Right ventricle myocardium inferior (tissue), 1 donor: ENCODE measurements at regions not wholly inside any gene's neighbourhood (a gene's known extent, or its start where the extent isn't known, plus 50 kb on each side); places are given as distances from the start of the nearest gene placed in this dataset.

Source experiments
- ATAC-seq: fragments of 200-7000 bp; cut with Tn5 transposase; one replicate; pipeline ENCODE4 v1.9.1; 2020; ENCODE audit warnings: mild to moderate bottlenecking, moderate library complexity
- DNase-seq: peaks from one replicate; pipeline ENCODE4 v3.0.0; 2021; ENCODE audit errors: missing footprints
- intact Hi-C: fragments of 100-400 bp; cut with DNase I; formaldehyde crosslinking; loops from one replicate; pipeline ENCODE4 v1.11.0; 2022
- donor health status: DM: no; HTN: yes; CAD: no; lungs with severe emphysema.

GRCh38 chr1:34532113-34532512 lies 222.7 kb upstream of the GJB5 start:
- DNase-seq (no peak), ATAC-seq (no peak)
- intact Hi-C loops = no loop called here

- ATAC-seq (no peak), DNase-seq (no peak)
- intact Hi-C loops = no loop called here
These were observed 216.4 kb upstream of the GJB5 start for GRCh38 chr1:34538481-34538880.

- DNase-seq (no peak), ATAC-seq (no peak)
- intact Hi-C loops = no loop called here
These were observed 207.7 kb upstream of the GJB5 start for GRCh38 chr1:34547046-34547674.

DNA sequence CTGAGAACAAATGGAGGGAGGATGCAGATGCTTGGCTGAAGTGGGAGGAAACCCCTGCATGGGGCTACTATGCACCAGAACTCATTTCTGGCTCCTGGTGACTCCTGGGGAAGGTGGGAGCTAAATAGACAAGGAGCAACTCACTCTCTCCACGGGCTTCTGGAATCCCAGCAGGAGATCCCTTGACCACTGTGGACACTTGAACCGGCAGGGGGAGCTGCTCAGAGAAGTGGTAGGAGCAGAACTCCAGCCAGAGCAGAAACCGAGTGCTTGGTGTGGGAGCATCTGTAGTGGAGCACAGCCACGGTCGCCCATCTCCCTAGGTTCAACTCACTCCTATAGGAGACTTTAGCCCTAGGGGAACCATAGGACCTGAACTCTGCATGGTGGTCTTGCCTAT lies 205.6 kb upstream of the GJB5 start:
- DNase-seq (no peak), ATAC-seq (no peak)
- intact Hi-C loops = no loop called here

- intact Hi-C loops = no loop called here
- ATAC-seq (no peak), DNase-seq (no peak)
These were observed 176.5 kb upstream of the GJB5 start for GRCh38 chr1:34578306-34578705.

DNA sequence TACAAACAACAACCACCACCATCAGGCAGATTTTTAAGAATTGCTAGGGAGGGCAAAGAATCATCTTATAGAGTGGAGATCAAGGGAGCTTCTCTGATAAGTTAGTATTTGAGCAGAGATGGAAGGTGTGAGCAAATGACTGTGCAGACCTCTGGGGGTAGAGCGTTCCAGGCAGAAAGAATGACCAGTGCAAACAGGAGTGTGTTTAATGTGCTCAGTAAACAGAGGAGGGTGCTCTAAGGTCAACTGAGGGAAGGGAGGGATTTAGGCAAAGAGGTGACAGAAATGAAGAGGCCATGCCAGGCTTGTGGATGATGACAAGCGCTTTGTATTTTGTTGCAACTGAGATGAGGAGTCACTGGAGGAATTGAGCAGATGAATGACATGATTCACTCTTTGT lies 172.5 kb upstream of the GJB5 start:
- DNase-seq (no peak), ATAC-seq (no peak)
- intact Hi-C loops = no loop called here

DNA sequence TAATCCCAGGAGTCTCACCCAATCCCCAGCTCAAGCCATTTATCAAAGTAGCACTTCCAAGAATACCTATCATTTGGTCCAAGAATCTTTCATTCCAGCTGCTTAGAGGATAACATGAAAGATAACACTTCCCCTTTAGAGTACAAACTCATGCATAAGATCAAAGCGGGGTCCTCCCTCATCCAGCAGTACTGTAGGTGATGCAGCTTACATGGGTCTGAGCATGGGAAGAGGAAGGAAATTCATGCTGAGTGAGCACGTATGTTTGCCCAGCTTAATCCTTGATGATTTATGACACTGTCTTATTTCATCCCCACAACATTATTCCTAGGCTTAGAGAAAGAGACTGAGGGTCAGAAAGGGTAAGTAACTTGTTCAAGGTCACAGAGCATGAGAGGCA lies 167.1 kb upstream of the GJB5 start:
- ATAC-seq (no peak), DNase-seq (no peak)

GRCh38 chr1:34590211-34590623 lies 164.6 kb upstream of the GJB5 start:
- no peak for ATAC-seq
- intact Hi-C loops = no loop called here
- DNase-seq = no peak

More for the DNA sequence above, 167.1 kb upstream of the GJB5 start:
- intact Hi-C loops = no loop called here

DNA sequence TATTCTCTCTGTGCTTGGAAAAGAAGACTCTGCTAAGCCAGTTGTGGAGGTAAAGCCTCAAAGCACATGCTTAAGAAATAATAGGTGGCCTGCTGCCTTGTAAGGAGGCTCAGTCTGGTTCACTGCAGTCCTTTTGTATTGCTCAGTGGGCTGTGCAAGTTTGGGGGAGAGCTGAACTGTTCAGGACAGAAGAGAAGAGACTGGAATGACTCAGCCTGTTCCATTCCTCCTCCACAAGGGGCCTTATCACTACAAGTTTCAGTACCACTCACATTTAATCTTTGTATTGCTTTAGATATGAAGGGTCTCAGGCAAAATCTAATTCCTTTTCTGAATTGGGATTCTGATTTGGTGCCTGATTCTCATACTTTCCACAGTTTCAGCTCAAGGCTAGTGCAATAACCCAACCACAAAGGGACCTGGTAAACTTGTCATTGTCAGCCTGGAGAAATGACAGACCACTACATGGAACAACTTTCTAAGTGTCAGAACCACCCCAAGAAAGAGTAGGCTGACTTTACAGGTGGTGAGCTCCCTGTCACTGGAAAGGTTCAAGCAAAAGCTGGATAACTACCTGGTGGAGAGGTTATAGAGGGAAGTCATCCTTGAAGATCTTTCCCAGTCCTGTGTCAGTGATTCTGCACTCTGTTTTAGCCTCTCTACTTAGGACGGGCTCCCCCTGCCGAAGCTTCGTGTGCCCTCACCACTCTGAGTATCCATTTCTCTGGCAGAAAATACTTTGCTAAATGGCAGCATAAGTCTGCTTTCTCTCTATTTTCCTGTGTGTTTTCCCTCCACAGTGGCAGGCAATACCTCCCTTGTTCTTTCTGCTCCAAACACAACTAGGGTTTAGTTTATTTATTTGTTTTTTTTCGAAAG lies 162.9 kb upstream of the GJB5 start:
- intact Hi-C loops = no loop called here
- DNase-seq (no peak), ATAC-seq (no peak)

GRCh38 chr1:34597877-34598514 lies 156.9 kb upstream of the GJB5 start:
- DNase-seq (no peak), ATAC-seq (peak; percentile 44)
- intact Hi-C loops = loop anchor here (5.0 kb wide), 2 partner anchors 486 to 966 kb away; no protein-coding TSS in a partner anchor

GRCh38 chr1:34602907-34603306 lies 151.9 kb upstream of the GJB5 start:
- DNase-seq = no peak
- ATAC-seq = no peak
- intact Hi-C loops = no loop called here

DNA sequence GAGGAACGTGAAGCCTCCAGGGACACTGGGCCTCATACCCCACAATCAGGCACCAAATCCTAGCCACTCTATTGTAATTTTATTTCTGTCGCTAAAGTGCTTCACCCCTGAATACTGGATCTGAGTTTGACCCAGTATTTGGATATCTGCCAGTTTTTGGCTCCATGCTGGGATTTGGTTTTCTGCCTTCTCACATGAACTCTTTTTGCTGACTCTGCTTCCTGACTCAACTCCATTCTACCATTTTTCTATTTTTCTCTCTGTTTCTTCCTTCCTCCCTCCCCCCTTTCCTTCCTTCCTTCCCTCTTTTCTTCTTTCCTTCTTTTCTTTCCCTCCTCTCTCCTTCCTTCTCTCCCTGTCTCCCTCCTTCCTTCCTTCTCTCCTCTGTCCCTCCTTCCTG lies 151.3 kb upstream of the GJB5 start:
- intact Hi-C loops = no loop called here
- ATAC-seq (no peak), DNase-seq (no peak)

GRCh38 chr1:34606504-34606903 lies 148.3 kb upstream of the GJB5 start:
- no peak for ATAC-seq
- no peak for DNase-seq
- intact Hi-C loops = no loop called here

GRCh38 chr1:34610063-34610462 lies 144.8 kb upstream of the GJB5 start:
- ATAC-seq (no peak), DNase-seq (no peak)
- intact Hi-C loops = no loop called here

DNA sequence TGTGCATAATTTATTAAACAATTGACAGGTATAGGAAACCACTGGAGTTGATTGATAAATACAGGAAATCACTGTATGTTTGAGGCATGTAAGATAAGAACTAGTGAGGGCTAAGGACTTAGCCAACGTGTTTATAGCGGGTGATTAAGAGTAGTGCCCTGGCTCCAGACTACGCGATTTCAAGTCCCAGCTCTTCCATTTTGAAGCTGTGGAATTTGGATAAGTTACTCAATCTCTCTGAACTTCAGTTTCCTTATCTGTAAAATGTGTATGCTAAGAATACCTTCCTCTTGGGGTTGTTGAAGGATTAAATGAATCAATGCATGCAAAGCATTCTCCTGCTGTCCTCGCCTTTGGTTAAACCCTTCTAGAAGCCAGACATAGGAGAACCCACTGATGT lies 143.3 kb upstream of the GJB5 start:
- DNase-seq = no peak
- intact Hi-C loops = no loop called here
- no peak for ATAC-seq

GRCh38 chr1:34612091-34612827 lies 142.6 kb upstream of the GJB5 start:
- ATAC-seq = no peak
- intact Hi-C loops = no loop called here
- no peak for DNase-seq

- ATAC-seq (no peak), DNase-seq (no peak)
- intact Hi-C loops = no loop called here
These were observed 137.3 kb upstream of the GJB5 start for GRCh38 chr1:34617321-34618118.

DNA sequence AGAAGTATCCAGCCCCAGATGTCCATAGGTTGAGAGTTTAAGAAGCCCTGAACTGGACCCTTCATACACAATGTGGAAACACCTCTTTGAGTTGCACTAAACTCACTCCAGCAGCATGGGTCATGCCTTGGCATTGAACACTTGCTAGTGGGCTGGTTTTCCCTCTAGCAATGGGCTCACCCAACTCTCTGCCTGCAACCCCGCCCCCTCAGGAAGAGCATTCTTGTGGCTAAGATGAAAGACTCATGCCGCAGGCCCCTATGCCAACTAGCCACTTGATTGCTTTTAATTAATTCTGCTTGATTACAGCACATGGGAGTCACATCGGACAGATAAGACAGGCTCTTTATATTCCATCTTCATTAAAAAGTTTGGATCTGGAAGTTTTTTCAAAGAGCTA lies 136.5 kb upstream of the GJB5 start:
- DNase-seq = no peak
- no peak for ATAC-seq
- intact Hi-C loops = no loop called here

DNA sequence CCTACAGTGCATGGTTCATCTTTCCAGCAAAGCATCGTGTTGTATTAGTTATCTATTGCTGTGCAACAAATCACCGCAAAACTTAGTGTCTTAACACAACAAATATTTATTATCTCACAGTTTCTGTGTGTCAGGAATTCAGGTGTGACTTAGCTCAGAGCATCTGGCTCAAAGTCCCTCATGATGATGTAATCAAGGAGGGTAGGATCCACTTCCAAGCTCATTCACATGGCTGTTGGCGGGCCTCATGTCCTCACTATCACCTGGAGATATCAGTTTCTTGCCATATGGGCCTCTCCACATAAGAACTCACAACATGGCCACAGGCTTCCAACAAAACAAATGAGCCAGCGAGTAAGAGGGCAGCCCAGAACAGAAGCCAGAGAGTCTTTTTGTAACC lies 135.6 kb upstream of the GJB5 start:
- ATAC-seq (no peak), DNase-seq (no peak)
- intact Hi-C loops = no loop called here
